GM12892 (cell line): ENCODE measurements at regions not wholly inside any gene's neighbourhood (a gene's known extent, or its start where the extent isn't known, plus 50 kb on each side); places are given as distances from the start of the nearest gene placed in this dataset.

Experiments used
- POLR2A ChIP-seq: IDR thresholded peaks from 2 replicates; pipeline ENCODE4 v1.6.1; 2011; ENCODE audit warnings: low read depth, low read length, control low read depth
- POLR2AphosphoS5 ChIP-seq: IDR thresholded peaks from 2 replicates; pipeline ENCODE4 v1.6.1; 2011; ENCODE audit warnings: low read depth, low read length, control low read depth
- TAF1 ChIP-seq: IDR thresholded peaks from 2 replicates; pipeline ENCODE4 v1.6.1; 2011; ENCODE audit warnings: low read depth, mild to moderate bottlenecking, control low read depth, low read length, borderline replicate concordance

- TF ChIP-seq POLR2A, result no peak
- TF ChIP-seq TAF1, result no peak
- no peak for TF ChIP-seq POLR2AphosphoS5
These were observed 110.2 kb downstream of the TBXT start for GRCh38 chr6:166057431-166057830.
